ENCODE measurements at regions not wholly inside any gene's neighbourhood (a gene's known extent, or its start where the extent isn't known, plus 50 kb on each side); places are given as distances from the start of the nearest gene placed in this dataset.

- TF ChIP-seq CTCF (IDR thresholded peaks at IDR 0.05) (no peak), POLR2A (IDR thresholded peaks at IDR 0.05) (no peak)
Measured at GRCh38 chrX:150080497-150080896, 142.2 kb upstream of the EOLA2 start.
